ENCODE measurements at regions not wholly inside any gene's neighbourhood (a gene's known extent, or its start where the extent isn't known, plus 50 kb on each side); places are given as distances from the start of the nearest gene placed in this dataset.

DNA sequence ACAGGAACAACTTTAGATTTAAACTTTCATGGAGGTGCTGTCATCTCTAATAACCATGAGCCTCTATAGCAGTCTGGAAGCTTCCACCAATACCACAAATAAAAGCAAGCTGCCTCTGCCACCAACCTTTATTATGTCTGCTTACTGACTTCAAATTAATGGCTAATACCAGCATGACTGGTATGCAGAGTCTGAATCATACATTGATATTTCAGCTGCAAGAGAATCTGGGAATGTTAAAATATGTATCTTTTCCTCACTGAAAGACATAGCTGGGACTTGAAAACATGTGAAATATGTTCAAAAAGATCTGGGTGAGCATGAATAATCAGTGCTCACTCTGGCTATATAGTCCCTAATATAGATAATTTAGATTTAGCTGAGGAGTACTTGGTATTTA is 488.6 kb downstream of the CDH8 start:
- H3K27me3 ChIP-seq: no peaks in the 10 kb centered on the region
- no peak overlapping the region for H3K4me3 ChIP-seq
- no peaks in the 10 kb centered on the region for H3K36me3 ChIP-seq
- no peaks in the 10 kb centered on the region for H3K9me3 ChIP-seq
- no peak for DNase-seq
- no peak overlapping the region for H3K27ac ChIP-seq
- TF ChIP-seq POLR2A (IDR thresholded peaks at IDR 0.05) (no peak), EP300 (IDR thresholded peaks at IDR 0.05) (no peak)
- TF ChIP-seq, protein P1, sequence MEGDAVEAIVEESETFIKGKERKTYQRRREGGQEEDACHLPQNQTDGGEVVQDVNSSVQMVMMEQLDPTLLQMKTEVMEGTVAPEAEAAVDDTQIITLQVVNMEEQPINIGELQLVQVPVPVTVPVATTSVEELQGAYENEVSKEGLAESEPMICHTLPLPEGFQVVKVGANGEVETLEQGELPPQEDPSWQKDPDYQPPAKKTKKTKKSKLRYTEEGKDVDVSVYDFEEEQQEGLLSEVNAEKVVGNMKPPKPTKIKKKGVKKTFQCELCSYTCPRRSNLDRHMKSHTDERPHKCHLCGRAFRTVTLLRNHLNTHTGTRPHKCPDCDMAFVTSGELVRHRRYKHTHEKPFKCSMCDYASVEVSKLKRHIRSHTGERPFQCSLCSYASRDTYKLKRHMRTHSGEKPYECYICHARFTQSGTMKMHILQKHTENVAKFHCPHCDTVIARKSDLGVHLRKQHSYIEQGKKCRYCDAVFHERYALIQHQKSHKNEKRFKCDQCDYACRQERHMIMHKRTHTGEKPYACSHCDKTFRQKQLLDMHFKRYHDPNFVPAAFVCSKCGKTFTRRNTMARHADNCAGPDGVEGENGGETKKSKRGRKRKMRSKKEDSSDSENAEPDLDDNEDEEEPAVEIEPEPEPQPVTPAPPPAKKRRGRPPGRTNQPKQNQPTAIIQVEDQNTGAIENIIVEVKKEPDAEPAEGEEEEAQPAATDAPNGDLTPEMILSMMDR (IDR thresholded peaks at IDR 0.05): no peak
- H3K4me1 ChIP-seq (ENCODE audit: insufficient read depth): no peaks in the 10 kb centered on the region
- intact Hi-C loops (cut with DNase I): no loop called here

DNA sequence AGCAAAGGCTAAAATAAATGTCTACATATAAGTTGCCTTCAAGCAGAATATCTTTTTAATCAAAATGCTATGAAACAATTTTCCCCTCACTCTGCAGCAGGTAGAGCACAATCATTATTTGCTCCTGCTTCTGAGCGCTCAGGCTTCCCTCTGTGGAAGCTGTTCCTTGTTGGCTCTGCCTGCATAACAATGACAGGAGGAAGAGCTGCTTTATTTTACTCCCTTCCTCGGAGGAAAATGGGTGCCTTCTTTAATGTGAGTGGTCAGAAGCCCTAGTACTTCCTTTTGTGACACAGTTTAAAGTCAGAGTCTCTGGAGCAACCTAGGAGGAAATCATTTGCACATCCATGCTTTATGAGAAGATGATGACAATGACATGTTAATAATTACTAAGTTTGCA is 492.1 kb downstream of the CDH8 start:
- intact Hi-C loops (cut with DNase I): no loop called here
- Histone ChIP-seq H3K36me3 (no peaks in the 10 kb centered on the region), H3K4me3 (no peak overlapping the region), H3K27ac (no peak overlapping the region), H3K9me3 (no peaks in the 10 kb centered on the region), H3K4me1 (ENCODE audit: insufficient read depth) (no peaks in the 10 kb centered on the region), H3K27me3 (no peaks in the 10 kb centered on the region)
- TF ChIP-seq, protein P1 (IDR thresholded peaks at IDR 0.05): no peak
- TF ChIP-seq EP300 (IDR thresholded peaks at IDR 0.05) (no peak), POLR2A (IDR thresholded peaks at IDR 0.05) (no peak)
- 49 to 57% (median 55%) methylated on average over 2 of the region's 2 CpGs for WGBS, 3 donors
- no peak for DNase-seq

DNA sequence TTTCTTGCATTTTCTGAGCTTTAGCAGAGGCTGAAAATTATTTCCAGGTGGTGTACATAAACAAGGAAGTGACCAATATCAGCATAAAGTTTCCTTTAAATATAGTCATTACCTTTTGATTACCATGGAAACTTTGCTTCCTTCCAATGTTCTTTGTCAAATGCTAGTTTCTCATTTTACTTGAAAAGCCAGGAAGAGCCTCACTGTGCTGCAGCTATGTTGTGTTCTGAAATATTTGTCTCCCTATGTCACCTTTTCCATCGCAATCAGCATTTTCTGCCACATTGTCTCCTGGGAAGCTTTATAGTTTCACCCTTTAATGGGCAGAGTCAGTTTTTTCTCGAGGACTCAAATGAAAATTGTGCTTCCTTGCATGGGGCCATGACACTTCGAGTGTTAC is 496.0 kb downstream of the CDH8 start:
- no peaks in the 10 kb centered on the region for H3K9me3 ChIP-seq
- no peak for DNase-seq
- no peak overlapping the region for H3K27ac ChIP-seq
- intact Hi-C loops (cut with DNase I): no loop called here
- H3K4me3 ChIP-seq: no peak overlapping the region
- H3K36me3 ChIP-seq: no peaks in the 10 kb centered on the region
- no peaks in the 10 kb centered on the region for H3K27me3 ChIP-seq
- TF ChIP-seq POLR2A (IDR thresholded peaks at IDR 0.05): no peak
- WGBS, 3 donors: 73 to 75% (median 73%) methylated on average over 3 of the region's 3 CpGs
- no peaks in the 10 kb centered on the region for H3K4me1 ChIP-seq (ENCODE audit: insufficient read depth)

DNA sequence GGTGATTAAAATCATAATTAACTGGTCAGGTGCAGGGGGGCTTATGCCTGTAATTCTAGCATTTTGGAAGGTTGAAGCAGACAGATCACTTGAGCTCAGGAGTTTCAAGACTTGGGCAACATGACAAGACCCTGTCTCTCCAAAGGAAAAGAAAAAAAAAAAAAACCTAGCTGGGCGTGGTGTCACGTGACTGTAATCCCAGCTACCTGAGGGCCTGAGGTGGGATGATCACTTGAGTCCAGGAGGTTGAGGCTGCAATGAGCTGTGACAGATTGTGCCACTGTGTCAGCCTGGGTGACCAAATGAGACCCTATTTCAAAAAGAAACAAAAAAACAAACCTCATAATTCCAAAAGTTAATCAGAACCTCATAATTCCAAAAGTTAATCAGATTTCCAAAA is 505.5 kb downstream of the CDH8 start:
- no peaks in the 10 kb centered on the region for H3K9me3 ChIP-seq
- no peak for DNase-seq
- no peaks in the 10 kb centered on the region for H3K27me3 ChIP-seq
- H3K36me3 ChIP-seq: no peaks in the 10 kb centered on the region
- intact Hi-C loops (cut with DNase I): no loop called here
- no peak overlapping the region for H3K4me3 ChIP-seq
- WGBS, 3 donors: 82 to 87% (median 87%) methylated on average over 2 of the region's 2 CpGs
- H3K4me1 ChIP-seq (ENCODE audit: insufficient read depth): no peaks in the 10 kb centered on the region
- no peak for TF ChIP-seq POLR2A (IDR thresholded peaks at IDR 0.05)
- TF ChIP-seq EP300 (IDR thresholded peaks at IDR 0.05): no peak
- TF ChIP-seq, protein P1 (IDR thresholded peaks at IDR 0.05): no peak
- H3K27ac ChIP-seq: no peak overlapping the region

DNA sequence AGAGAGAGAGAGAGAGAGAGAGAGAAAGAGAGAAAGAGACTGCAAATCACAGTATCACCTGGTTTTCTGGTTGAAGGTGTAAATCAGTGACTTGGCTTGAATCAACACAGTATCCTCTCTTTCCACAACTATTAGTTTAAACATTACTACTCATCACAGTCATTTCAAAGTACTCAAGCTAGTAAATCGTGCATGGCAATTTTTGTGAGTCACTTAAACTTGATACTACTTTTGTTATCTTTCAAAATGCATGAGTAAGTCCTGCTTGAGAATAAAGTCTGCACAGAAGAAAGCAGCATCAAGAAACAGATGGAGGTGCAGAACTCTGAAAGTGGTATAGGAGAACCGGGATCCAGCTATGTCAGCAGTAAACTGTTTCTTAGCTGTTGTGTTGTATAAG is 535.4 kb downstream of the CDH8 start:
- Histone ChIP-seq H3K9me3 (no peaks in the 10 kb centered on the region), H3K4me1 (ENCODE audit: insufficient read depth) (no peaks in the 10 kb centered on the region), H3K36me3 (no peaks in the 10 kb centered on the region), H3K27me3 (no peaks in the 10 kb centered on the region), H3K4me3 (no peak overlapping the region), H3K27ac (no peak overlapping the region)
- no peak for DNase-seq
- intact Hi-C loops (cut with DNase I): no loop called here
- WGBS, 3 donors: 67 to 72% (median 72%) methylated on average over 2 of the region's 2 CpGs
- no peak for TF ChIP-seq POLR2A (IDR thresholded peaks at IDR 0.05)
- TF ChIP-seq, protein P1 (IDR thresholded peaks at IDR 0.05): no peak
- no peak for TF ChIP-seq EP300 (IDR thresholded peaks at IDR 0.05)

All from ovary (tissue), 7 donors.